H1 (cell line): ENCODE measurements at regions not wholly inside any gene's neighbourhood (a gene's known extent, or its start where the extent isn't known, plus 50 kb on each side); places are given as distances from the start of the nearest gene placed in this dataset.

Experiments used
- CTCF ChIA-PET: fragments of 300-600 bp; sonication (Branson Sonifier 250); formaldehyde crosslinking; loops from one replicate; lab custom pipeline; 2021; ENCODE audit not compliant: partially characterized antibody; lab: Charles Lee
- POLR2A ChIA-PET: fragments of 300-600 bp; sonication (Branson Sonifier 250); formaldehyde crosslinking; loops from one replicate; lab custom pipeline; 2021; ENCODE audit warnings: inconsistent platforms; ENCODE audit not compliant: partially characterized antibody; lab: Charles Lee
- DNase-seq, 2 experiments: peaks; one replicate each; pipeline versions ENCODE4 v3.0.0 to v3.0.0-alpha.2; 2010 to 2022; ENCODE audit warnings: low spot score in 2 of 2, low read depth in 1 of 2, mixed read lengths in 1 of 2
- FAIRE-seq: peaks from 2 replicates; lab custom pipeline; 2011; peaks lifted over from hg19 to GRCh38; lab: Jason Lieb, UNC
- H2AFZ ChIP-seq: 2 replicates; pipeline ENCODE4 v1.8.1; 2012; ENCODE audit warnings: low read length, inconsistent platforms
- H2AK5ac ChIP-seq: 2 replicates; pipeline ENCODE4 v1.6.1; 2013; ENCODE audit warnings: low read depth, low read length
- H2BK120ac ChIP-seq: replicated peaks from 2 replicates; pipeline ENCODE3; 2013; ENCODE audit warnings: low read depth, low read length, inconsistent platforms
- H2BK12ac ChIP-seq: 2 replicates; pipeline ENCODE4 v1.6.1; 2013; ENCODE audit warnings: low read depth, low read length
- H2BK15ac ChIP-seq: 2 replicates; pipeline ENCODE4 v1.6.1; 2013; ENCODE audit warnings: low read length
- H2BK20ac ChIP-seq: 2 replicates; pipeline ENCODE4 v1.6.1; 2013; ENCODE audit warnings: low read length
- H2BK5ac ChIP-seq: 2 replicates; pipeline ENCODE4 v1.6.1; 2013; ENCODE audit warnings: low read depth, low read length
- H3K14ac ChIP-seq: 2 replicates; pipeline ENCODE4 v1.6.1; 2013; ENCODE audit warnings: inconsistent platforms; ENCODE audit not compliant: insufficient read length
- H3K18ac ChIP-seq: 2 replicates; pipeline ENCODE4 v1.6.1; 2013; ENCODE audit warnings: low read length; ENCODE audit errors: extremely low read depth
- H3K23ac ChIP-seq: 2 replicates; pipeline ENCODE4 v1.6.1; 2013; ENCODE audit warnings: inconsistent platforms; ENCODE audit not compliant: insufficient read length
- H3K23me2 ChIP-seq: 2 replicates; pipeline ENCODE4 v1.6.1; 2013; ENCODE audit warnings: low read depth, low read length
- H3K27ac ChIP-seq: 2 replicates; pipeline ENCODE4 v1.6.1; 2011; ENCODE audit warnings: low read depth, low read length, inconsistent platforms
- H3K27me3 ChIP-seq, 4 experiments: replicated peaks in 1 of 4; 1 replicate in 1 of 4; 2 replicates in 3 of 4; pipeline versions ENCODE4 v1.6.1 to v1.8.1; 2011 to 2013; ENCODE audit warnings: low read length in 3 of 4, mild to moderate bottlenecking in 3 of 4, inconsistent platforms in 2 of 4, mixed read lengths in 2 of 4, moderate library complexity in 1 of 4; ENCODE audit not compliant: control insufficient read depth in 3 of 4, insufficient read depth in 3 of 4; ENCODE audit errors: extremely low read depth in 1 of 4
- H3K36me3 ChIP-seq, 4 experiments: 2 replicates each; pipeline versions ENCODE4 v1.6.1 to v1.8.1; 2011 to 2013; ENCODE audit warnings: mild to moderate bottlenecking in 4 of 4, low read length in 3 of 4, moderate library complexity in 2 of 4, control low read depth in 1 of 4, inconsistent platforms in 1 of 4; ENCODE audit not compliant: insufficient read depth in 4 of 4, control insufficient read depth in 2 of 4
- H3K4ac ChIP-seq: replicated peaks from 2 replicates; pipeline ENCODE3; 2013; ENCODE audit warnings: low read length, low read depth, mixed read lengths, inconsistent platforms; ENCODE audit not compliant: insufficient read length
- H3K4me1 ChIP-seq, 4 experiments: replicated peaks in 1 of 4; 1 replicate in 1 of 4; 2 replicates in 3 of 4; pipeline versions ENCODE4 v1.6.1 to v1.8.1; 2011 to 2013; ENCODE audit warnings: low read length in 3 of 4, inconsistent platforms in 2 of 4, mixed read lengths in 1 of 4; ENCODE audit not compliant: insufficient read depth in 4 of 4, control insufficient read depth in 3 of 4
- H3K4me2 ChIP-seq, 2 experiments: 2 replicates each; pipeline versions ENCODE4 v1.6.1 to v1.8.1; 2011 to 2013; ENCODE audit warnings: low read depth in 2 of 2, low read length in 2 of 2, control low read depth in 1 of 2, inconsistent platforms in 1 of 2, mild to moderate bottlenecking in 1 of 2; ENCODE audit not compliant: insufficient read depth in 1 of 2
- H3K4me3 ChIP-seq, 4 experiments: fragments of 200-600, 300-600 bp in 1 of 4; sonication (generic), shearing (Covaris generic), sonication (Bioruptor Twin) in 1 of 4; 2 replicates each; pipeline versions ENCODE4 v1.5.1 to v1.8.1; 2011 to 2016; ENCODE audit warnings: low read length in 4 of 4, low read depth in 3 of 4, control low read depth in 2 of 4, inconsistent platforms in 2 of 4, mild to moderate bottlenecking in 2 of 4, mixed read lengths in 1 of 4, moderate library complexity in 1 of 4; ENCODE audit not compliant: insufficient read depth in 2 of 4; ENCODE audit errors: extremely low read depth in 1 of 4
- H3K56ac ChIP-seq: replicated peaks from 2 replicates; pipeline ENCODE3; 2013; ENCODE audit warnings: low read depth, mild to moderate bottlenecking, mixed read lengths, low read length, inconsistent platforms; ENCODE audit not compliant: insufficient read length
- H3K79me1 ChIP-seq: 2 replicates; pipeline ENCODE4 v1.6.1; 2013; ENCODE audit warnings: low read depth, low read length, control low read depth
- H3K79me2 ChIP-seq, 2 experiments: 2 replicates each; pipeline versions ENCODE4 v1.6.1 to v1.8.1; 2012 to 2013; ENCODE audit warnings: low read length in 2 of 2, mild to moderate bottlenecking in 2 of 2, inconsistent platforms in 1 of 2; ENCODE audit not compliant: insufficient read depth in 2 of 2, control insufficient read depth in 1 of 2
- H3K9ac ChIP-seq, 4 experiments: replicated peaks in 1 of 4; 1 replicate in 1 of 4; 2 replicates in 3 of 4; pipeline versions ENCODE4 v1.6.1 to v1.8.1; 2011 to 2013; ENCODE audit warnings: low read depth in 3 of 4, low read length in 3 of 4, control low read depth in 2 of 4, mild to moderate bottlenecking in 2 of 4, moderate library complexity in 2 of 4, inconsistent platforms in 1 of 4; ENCODE audit errors: extremely low read depth in 1 of 4
- H3K9me3 ChIP-seq, 2 experiments: 2 replicates each; pipeline versions ENCODE4 v1.6.1 to v1.8.1; 2012 to 2013; ENCODE audit warnings: mild to moderate bottlenecking in 2 of 2, moderate library complexity in 2 of 2, control low read depth in 1 of 2, inconsistent platforms in 1 of 2, low read depth in 1 of 2, low read length in 1 of 2, mixed read lengths in 1 of 2; ENCODE audit not compliant: insufficient read depth in 2 of 2
- H4K20me1 ChIP-seq, 2 experiments: replicated peaks in 1 of 2; 2 replicates each; pipeline versions ENCODE3 to v1.8.1; 2011 to 2013; ENCODE audit warnings: inconsistent platforms in 2 of 2, low read length in 2 of 2, mild to moderate bottlenecking in 1 of 2; ENCODE audit not compliant: insufficient read depth in 2 of 2, control insufficient read depth in 1 of 2
- H4K5ac ChIP-seq: 2 replicates; pipeline ENCODE4 v1.6.1; 2013; ENCODE audit warnings: low read length, low read depth, mixed read lengths, inconsistent platforms; ENCODE audit not compliant: insufficient read length
- H4K8ac ChIP-seq: 2 replicates; pipeline ENCODE4 v1.8.0; 2013; ENCODE audit warnings: mild to moderate bottlenecking, moderate library complexity, low read length, inconsistent platforms; ENCODE audit not compliant: insufficient read depth; ENCODE audit errors: extremely low read depth
- H4K91ac ChIP-seq: replicated peaks from 2 replicates; pipeline ENCODE3; 2013; ENCODE audit warnings: low read length, mixed read lengths, inconsistent platforms; ENCODE audit not compliant: insufficient read length
- ASH2L ChIP-seq: fragments of 200-600, 300-600 bp; sonication (generic); IDR thresholded peaks from one replicate; pipeline ENCODE4 v1.7.1; 2017; ENCODE audit warnings: low read length
- CBX8 ChIP-seq: fragments of 300-800, 300-1000 bp; sonication (generic); IDR thresholded peaks from 2 replicates; pipeline ENCODE4 v1.7.1; 2016; ENCODE audit warnings: low read depth, low read length, borderline replicate concordance
- EP300 ChIP-seq, 2 experiments: IDR thresholded peaks; 1 replicate in 1 of 2; 2 replicates in 1 of 2; pipeline ENCODE4 v1.6.1; 2011 to 2012; ENCODE audit warnings: low read depth in 2 of 2, low read length in 2 of 2, mild to moderate bottlenecking in 2 of 2, borderline replicate concordance in 1 of 2, inconsistent platforms in 1 of 2, moderate library complexity in 1 of 2
- RXRA ChIP-seq: IDR thresholded peaks from 2 replicates; pipeline ENCODE4 v1.6.1; 2011; ENCODE audit warnings: low read depth, mild to moderate bottlenecking, low read length, moderate library complexity; ENCODE audit not compliant: insufficient read depth
- WGBS, 2 experiments: shearing (Covaris generic) in 1 of 2; methylation state at CpG; one replicate each; pipeline versions ENCODE4 v1.1.6 to v1.1.7; 2013 to 2015; ENCODE audit warnings: low lambda C conversion rate in 2 of 2, mixed read lengths in 2 of 2, inconsistent platforms in 1 of 2, low coverage in 1 of 2, missing lambda C conversion rate in 1 of 2; ENCODE audit not compliant: insufficient replicate concordance in 2 of 2, insufficient coverage in 1 of 2, insufficient read length in 1 of 2; ENCODE audit errors: extremely low coverage in 1 of 2, missing lambda C conversion rate in 1 of 2; 5-methylcytosine and 5-hydroxymethylcytosine counted together

DNA sequence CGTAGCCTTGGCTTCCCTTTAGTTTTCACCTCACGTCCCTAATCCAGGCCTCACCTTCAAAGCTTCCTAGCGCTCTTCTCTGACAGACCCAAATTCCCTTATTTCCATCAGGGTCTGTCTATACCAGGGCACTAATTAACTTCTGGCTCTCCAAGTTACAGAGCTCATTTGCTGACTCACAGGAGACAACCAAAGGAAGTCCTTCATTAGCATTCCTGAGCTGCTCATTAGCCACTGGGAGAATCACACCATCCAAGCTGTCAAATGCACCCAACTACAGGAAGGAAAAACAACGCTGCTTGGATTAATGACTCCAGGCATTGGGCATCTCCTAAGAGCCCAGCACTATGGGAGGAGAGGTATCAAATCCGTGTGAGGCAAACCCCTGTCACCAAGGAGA lies 109.8 kb upstream of the ALK start:
- H3K27ac ChIP-seq, result no peak overlapping the region
- POLR2A ChIA-PET, result interaction anchor here (1.1 kb wide), 1 partner anchor 111 kb away, joined by 3 read pairs; no protein-coding TSS in a partner anchor
- no peak overlapping the region for H3K23ac ChIP-seq
- no peak overlapping the region for H2BK5ac ChIP-seq
- H2AK5ac ChIP-seq, result no peak overlapping the region
- no peak overlapping the region for H4K91ac ChIP-seq
- no peak overlapping the region; a peak in 1 of 4 replicates for H3K4me2 ChIP-seq
- no peaks in the 10 kb centered on the region for H3K79me2 ChIP-seq
- no peaks in the 10 kb centered on the region for H4K20me1 ChIP-seq
- no peak overlapping the region for H3K4ac ChIP-seq
- H2BK12ac ChIP-seq, result peak overlapping the region; percentile 7; the same call in 1 of the 2 replicates
- H3K56ac ChIP-seq, result no peak overlapping the region
- FAIRE-seq (no peak), DNase-seq (no peak)
- H3K14ac ChIP-seq, result no peak overlapping the region
- H4K8ac ChIP-seq, result no peak overlapping the region
- H3K36me3 ChIP-seq, result no peaks in the 10 kb centered on the region
- no peak overlapping the region for H2BK15ac ChIP-seq
- H4K5ac ChIP-seq, result no peak overlapping the region
- H3K4me3 ChIP-seq, result no peak overlapping the region
- TF ChIP-seq CBX8, result no peak
- TF ChIP-seq EP300 (IDR thresholded peaks at IDR 0.05; ENCODE audit: borderline replicate concordance in 1 of 2, low read depth in 2 of 2, low read length in 2 of 2), result no peak
- TF ChIP-seq ASH2L, result no peak
- no peak for TF ChIP-seq RXRA
- no peak overlapping the region for H3K18ac ChIP-seq
- no peaks in the 10 kb centered on the region for H3K23me2 ChIP-seq
- H2AFZ ChIP-seq, result peak overlapping the region; percentile 63; the same call in 1 of the 2 replicates
- CTCF ChIA-PET, result interaction anchor here (0.8 to 1.3 kb wide), 5 partner anchors 10 to 110 kb away, joined by 3 to 5 read pairs (median 3); no protein-coding TSS in a partner anchor
- no peaks in the 10 kb centered on the region for H3K79me1 ChIP-seq
- H3K27me3 ChIP-seq, result no peaks in the 10 kb centered on the region
- no peak overlapping the region for H3K9ac ChIP-seq
- WGBS, 2 experiments, result 65% methylated on average over 5 of the region's 5 CpGs; no CpG with 5 or more reads in 1 of the 2 experiments
- H3K4me1 ChIP-seq, result peaks cover 1 to 12% (median 4%) of the 10 kb centered on the region in 4 experiments; a peak in 5 of 7 replicates
- H3K9me3 ChIP-seq, result no peaks in the 10 kb centered on the region
- H2BK120ac ChIP-seq, result no peak overlapping the region
- H2BK20ac ChIP-seq, result no peak overlapping the region
